SK-N-SH (cell line): ENCODE measurements at regions not wholly inside any gene's neighbourhood (a gene's known extent, or its start where the extent isn't known, plus 50 kb on each side); places are given as distances from the start of the nearest gene placed in this dataset.

Experiments used
- CHD2 ChIP-seq: fragments of 150-350 bp; IDR thresholded peaks from 2 replicates; pipeline ENCODE4 v1.6.1; 2018; ENCODE audit warnings: low read length; ENCODE audit not compliant: partially characterized antibody
- EP300 ChIP-seq, 2 experiments: IDR thresholded peaks; 2 replicates each; pipeline versions ENCODE4 v1.4.0 to v1.6.1; 2012; ENCODE audit warnings: borderline replicate concordance in 1 of 2, low read depth in 1 of 2, low read length in 1 of 2
- EZH2phosphoT487 ChIP-seq: fragments of 200-600 bp; sonication (generic); IDR thresholded peaks from 2 replicates; pipeline ENCODE4 v1.6.1; 2017; ENCODE audit warnings: low read depth, mixed run types, mild to moderate bottlenecking, antibody characterized with exemption, moderate library complexity, borderline replicate concordance
- FOXM1 ChIP-seq: IDR thresholded peaks from 2 replicates; pipeline ENCODE4 v1.4.0; 2012; ENCODE audit warnings: low read depth, mild to moderate bottlenecking
- JUND ChIP-seq: IDR thresholded peaks from 2 replicates; pipeline ENCODE4 v1.4.0; 2012
- NRF1 ChIP-seq: IDR thresholded peaks from 2 replicates; pipeline ENCODE4 v1.6.1; 2012; ENCODE audit warnings: low read depth, mild to moderate bottlenecking, low read length
- POLR2AphosphoS5 ChIP-seq: IDR thresholded peaks from 2 replicates; pipeline ENCODE4 v1.6.1; 2012; ENCODE audit warnings: low read depth, low read length
- RAD21 ChIP-seq: IDR thresholded peaks from 2 replicates; pipeline ENCODE4 v1.6.1; 2012; ENCODE audit warnings: mild to moderate bottlenecking, low read length
- SIN3A ChIP-seq: IDR thresholded peaks from 2 replicates; pipeline ENCODE4 v1.6.1; 2012; ENCODE audit warnings: low read depth, mild to moderate bottlenecking, low read length, moderate library complexity, borderline replicate concordance
- SMC3 ChIP-seq: IDR thresholded peaks from 2 replicates; pipeline ENCODE4 v1.6.1; 2012; ENCODE audit warnings: low read depth, low read length, improper control_type of control experiment
- YY1 ChIP-seq: IDR thresholded peaks from 2 replicates; pipeline ENCODE4 v1.4.0; 2012; ENCODE audit warnings: low read depth, mild to moderate bottlenecking
- TF ChIP-seq, protein P1 (sequence below): IDR thresholded peaks from 2 replicates; pipeline ENCODE4 v1.4.0; 2012; ENCODE audit warnings: low read depth, borderline replicate concordance
- TF ChIP-seq, protein P2 (sequence below): fragments of 200-600 bp; sonication (generic); IDR thresholded peaks from 2 replicates; pipeline ENCODE4 v1.6.1; 2017; ENCODE audit warnings: antibody characterized with exemption, mild to moderate bottlenecking, moderate library complexity
- TF ChIP-seq, protein P3 (sequence below): IDR thresholded peaks from 2 replicates; pipeline ENCODE4; 2012

DNA sequence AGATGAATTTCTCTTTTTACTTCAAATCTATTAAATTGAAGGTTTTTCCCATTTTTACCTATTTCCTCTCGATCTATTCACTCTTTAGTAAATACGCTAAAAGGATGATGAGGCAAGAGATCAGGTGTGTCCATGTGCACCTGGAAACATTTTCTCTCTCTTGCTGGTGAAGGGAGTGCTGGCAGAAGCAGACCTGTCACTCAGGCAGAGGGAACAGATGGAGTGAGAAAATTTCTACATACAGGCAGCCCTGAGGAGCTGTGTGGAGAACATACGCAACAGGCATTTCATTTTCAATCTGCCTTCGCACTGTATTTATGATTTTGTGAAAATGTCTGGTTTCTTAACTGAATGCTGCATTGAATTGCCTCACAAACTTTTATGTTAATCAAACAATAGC lies 249.5 kb downstream of the GPM6A start:
- TF ChIP-seq, protein P1, sequence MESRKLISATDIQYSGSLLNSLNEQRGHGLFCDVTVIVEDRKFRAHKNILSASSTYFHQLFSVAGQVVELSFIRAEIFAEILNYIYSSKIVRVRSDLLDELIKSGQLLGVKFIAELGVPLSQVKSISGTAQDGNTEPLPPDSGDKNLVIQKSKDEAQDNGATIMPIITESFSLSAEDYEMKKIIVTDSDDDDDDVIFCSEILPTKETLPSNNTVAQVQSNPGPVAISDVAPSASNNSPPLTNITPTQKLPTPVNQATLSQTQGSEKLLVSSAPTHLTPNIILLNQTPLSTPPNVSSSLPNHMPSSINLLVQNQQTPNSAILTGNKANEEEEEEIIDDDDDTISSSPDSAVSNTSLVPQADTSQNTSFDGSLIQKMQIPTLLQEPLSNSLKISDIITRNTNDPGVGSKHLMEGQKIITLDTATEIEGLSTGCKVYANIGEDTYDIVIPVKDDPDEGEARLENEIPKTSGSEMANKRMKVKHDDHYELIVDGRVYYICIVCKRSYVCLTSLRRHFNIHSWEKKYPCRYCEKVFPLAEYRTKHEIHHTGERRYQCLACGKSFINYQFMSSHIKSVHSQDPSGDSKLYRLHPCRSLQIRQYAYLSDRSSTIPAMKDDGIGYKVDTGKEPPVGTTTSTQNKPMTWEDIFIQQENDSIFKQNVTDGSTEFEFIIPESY: no peak
- TF ChIP-seq, protein P2, sequence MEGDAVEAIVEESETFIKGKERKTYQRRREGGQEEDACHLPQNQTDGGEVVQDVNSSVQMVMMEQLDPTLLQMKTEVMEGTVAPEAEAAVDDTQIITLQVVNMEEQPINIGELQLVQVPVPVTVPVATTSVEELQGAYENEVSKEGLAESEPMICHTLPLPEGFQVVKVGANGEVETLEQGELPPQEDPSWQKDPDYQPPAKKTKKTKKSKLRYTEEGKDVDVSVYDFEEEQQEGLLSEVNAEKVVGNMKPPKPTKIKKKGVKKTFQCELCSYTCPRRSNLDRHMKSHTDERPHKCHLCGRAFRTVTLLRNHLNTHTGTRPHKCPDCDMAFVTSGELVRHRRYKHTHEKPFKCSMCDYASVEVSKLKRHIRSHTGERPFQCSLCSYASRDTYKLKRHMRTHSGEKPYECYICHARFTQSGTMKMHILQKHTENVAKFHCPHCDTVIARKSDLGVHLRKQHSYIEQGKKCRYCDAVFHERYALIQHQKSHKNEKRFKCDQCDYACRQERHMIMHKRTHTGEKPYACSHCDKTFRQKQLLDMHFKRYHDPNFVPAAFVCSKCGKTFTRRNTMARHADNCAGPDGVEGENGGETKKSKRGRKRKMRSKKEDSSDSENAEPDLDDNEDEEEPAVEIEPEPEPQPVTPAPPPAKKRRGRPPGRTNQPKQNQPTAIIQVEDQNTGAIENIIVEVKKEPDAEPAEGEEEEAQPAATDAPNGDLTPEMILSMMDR: no peak
- no peak for TF ChIP-seq SMC3
- TF ChIP-seq FOXM1: no peak
- no peak for TF ChIP-seq POLR2AphosphoS5
- TF ChIP-seq EP300 (IDR thresholded peaks at IDR 0.05; ENCODE audit: borderline replicate concordance in 1 of 2, low read depth in 1 of 2, low read length in 1 of 2): no peak
- TF ChIP-seq RAD21: no peak
- no peak for TF ChIP-seq NRF1
- TF ChIP-seq SIN3A: no peak
- no peak for TF ChIP-seq EZH2phosphoT487
- no peak for TF ChIP-seq JUND
- TF ChIP-seq, protein P3, sequence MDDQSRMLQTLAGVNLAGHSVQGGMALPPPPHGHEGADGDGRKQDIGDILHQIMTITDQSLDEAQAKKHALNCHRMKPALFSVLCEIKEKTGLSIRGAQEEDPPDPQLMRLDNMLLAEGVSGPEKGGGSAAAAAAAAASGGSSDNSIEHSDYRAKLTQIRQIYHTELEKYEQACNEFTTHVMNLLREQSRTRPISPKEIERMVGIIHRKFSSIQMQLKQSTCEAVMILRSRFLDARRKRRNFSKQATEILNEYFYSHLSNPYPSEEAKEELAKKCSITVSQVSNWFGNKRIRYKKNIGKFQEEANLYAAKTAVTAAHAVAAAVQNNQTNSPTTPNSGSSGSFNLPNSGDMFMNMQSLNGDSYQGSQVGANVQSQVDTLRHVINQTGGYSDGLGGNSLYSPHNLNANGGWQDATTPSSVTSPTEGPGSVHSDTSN: no peak
- no peak for TF ChIP-seq YY1
- TF ChIP-seq CHD2: no peak
